SK-N-SH treated with all-trans-retinoic acid at 6 μM for 48 hours (cell line): ENCODE measurements at regions not wholly inside any gene's neighbourhood (a gene's known extent, or its start where the extent isn't known, plus 50 kb on each side); places are given as distances from the start of the nearest gene placed in this dataset.
"Not testable (repeated sequence)": the region's sequence is repeated elsewhere in the genome, so short reads cannot be mapped to it uniquely, and the experiment has no call there.

Experiments used
- BACH2 ChIP-seq: fragments of 250-450 bp; sonication (Bioruptor Pico); IDR thresholded peaks from 2 replicates; pipeline ENCODE4 v1.9.0; 2021; ENCODE audit warnings: mild to moderate bottlenecking, borderline replicate concordance
- PATZ1 ChIP-seq: fragments of 250-450 bp; sonication (Bioruptor Pico); IDR thresholded peaks from 2 replicates; pipeline ENCODE4 v1.8.0; 2020; ENCODE audit warnings: mild to moderate bottlenecking, moderate library complexity, borderline replicate concordance
- RARB ChIP-seq: fragments of 250-450 bp; sonication (Bioruptor Pico); IDR thresholded peaks from 2 replicates; pipeline ENCODE4 v1.8.0; 2021; ENCODE audit warnings: mild to moderate bottlenecking, moderate library complexity
- SNAI2 ChIP-seq: fragments of 250-450 bp; sonication (Bioruptor Pico); IDR thresholded peaks from 2 replicates; pipeline ENCODE4 v1.5.0; 2020; ENCODE audit warnings: mild to moderate bottlenecking, moderate library complexity
- TCF4 ChIP-seq: fragments of 250-450 bp; sonication (Bioruptor Pico); IDR thresholded peaks from 2 replicates; pipeline ENCODE4 v1.8.0; 2021; ENCODE audit warnings: mild to moderate bottlenecking, moderate library complexity, borderline replicate concordance
- ZFP3 ChIP-seq: fragments of 250-450 bp; sonication (Bioruptor Pico); IDR thresholded peaks from 2 replicates; pipeline ENCODE4 v1.5.0; 2020; ENCODE audit warnings: mild to moderate bottlenecking, moderate library complexity
- ZNF8 ChIP-seq: fragments of 450-650 bp; formaldehyde crosslinking; IDR thresholded peaks from 2 replicates; pipeline ENCODE4 v1.5.0; 2020; ENCODE audit warnings: mild to moderate bottlenecking, moderate library complexity

DNA sequence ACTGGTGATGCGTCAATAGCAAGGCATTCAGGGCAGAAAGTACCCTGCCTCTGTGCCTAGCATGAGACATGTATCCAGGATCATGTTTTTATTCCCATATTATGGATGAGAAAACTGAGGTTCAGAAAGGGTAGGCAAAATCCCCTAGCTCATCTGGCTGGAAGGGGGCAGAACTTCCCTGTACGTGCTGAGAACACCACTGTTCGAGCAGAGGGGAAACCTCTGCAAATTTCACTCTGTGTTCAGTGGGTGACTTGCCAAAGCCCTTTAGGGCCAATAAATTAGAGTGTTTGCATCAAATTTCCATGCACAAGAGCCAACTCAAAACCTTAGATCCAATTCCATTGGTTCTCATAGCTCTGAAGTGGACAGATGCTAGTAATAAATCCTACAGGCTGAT is 82.6 kb upstream of the PRSS12 start:
- not testable (repeated sequence) for TF ChIP-seq ZNF8 (CRISPR knock-in tag); ZFP3; PATZ1 (CRISPR knock-in tag); BACH2 (CRISPR knock-in tag); TCF4; SNAI2 (CRISPR knock-in tag); RARB (CRISPR knock-in tag)
